HuH-7.5 (cell line): ENCODE measurements at regions not wholly inside any gene's neighbourhood (a gene's known extent, or its start where the extent isn't known, plus 50 kb on each side); places are given as distances from the start of the nearest gene placed in this dataset.
"Not testable (repeated sequence)": the region's sequence is repeated elsewhere in the genome, so short reads cannot be mapped to it uniquely, and the experiment has no call there.

Source experiments
- DNase-seq: peaks from one replicate; pipeline ENCODE4 v3.0.0; 2011; ENCODE audit warnings: low spot score

DNA sequence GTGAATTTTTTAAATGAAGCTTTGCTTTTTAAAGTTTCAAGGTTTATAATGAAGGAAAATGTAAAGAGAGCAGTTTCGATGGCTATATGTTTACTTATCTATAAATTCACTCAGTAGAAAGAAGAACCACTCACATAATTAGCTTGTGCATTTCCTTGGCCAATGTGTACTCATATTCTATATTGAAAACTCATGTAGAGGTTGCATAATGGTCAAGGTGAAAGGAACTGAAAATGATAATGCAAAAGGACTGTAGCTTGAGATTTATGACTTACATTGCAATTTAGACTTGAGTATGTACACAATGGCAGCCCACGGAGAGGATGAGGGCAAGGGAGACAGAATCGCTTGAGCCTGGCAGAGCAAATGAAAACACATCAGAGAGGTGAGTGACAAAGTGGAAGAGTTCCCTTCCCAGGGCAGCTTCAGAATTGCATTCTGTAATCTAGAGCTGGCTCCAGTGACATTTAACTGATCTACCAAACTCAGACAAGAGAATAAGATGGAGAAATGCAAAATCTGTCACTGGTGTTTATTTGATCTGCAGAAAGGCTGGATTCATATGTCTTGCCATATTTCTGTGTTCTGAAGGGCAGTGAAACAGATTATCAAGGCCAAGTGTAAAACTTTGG lies 191.8 kb downstream of the TMEM200A start:
- no peak for DNase-seq

DNA sequence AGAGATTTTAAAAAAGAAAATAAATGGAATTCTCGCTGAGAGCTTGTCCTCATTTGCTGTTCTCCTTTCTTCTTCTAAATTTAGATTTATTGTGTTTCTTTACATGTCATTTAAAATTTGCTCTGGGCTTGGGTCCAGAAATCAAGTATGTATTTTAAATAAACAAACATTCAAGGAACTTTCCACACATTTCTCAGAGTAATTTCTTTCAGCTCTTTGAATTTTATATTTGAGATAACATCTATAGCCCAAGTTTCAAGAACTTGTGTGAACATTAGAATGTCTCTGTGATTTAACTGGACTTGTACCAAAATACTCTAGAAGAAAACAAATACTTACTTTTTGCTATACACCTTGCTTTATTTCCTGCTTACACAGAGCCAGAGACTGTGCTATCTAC lies 192.3 kb downstream of the TMEM200A start:
- DNase-seq, result no peak

DNA sequence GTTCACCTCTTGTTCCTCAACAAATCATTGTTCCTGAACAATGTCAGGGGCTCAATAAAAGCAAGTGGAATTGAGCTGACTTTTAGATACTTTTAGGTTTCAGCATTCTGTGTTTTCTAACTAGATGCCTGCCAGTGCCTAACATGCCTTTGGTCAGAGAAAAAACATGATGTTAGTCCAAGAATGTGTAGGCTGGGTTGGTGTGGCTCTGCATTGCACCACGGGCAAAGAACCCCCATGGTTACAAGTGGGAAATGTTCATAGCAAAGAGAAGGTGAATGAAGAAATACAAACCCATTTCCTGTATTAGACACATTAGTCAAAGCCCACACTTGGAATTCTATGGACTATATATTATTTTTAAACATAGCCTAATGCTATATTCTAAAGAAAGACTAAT lies 193.3 kb downstream of the TMEM200A start:
- no peak for DNase-seq

DNA sequence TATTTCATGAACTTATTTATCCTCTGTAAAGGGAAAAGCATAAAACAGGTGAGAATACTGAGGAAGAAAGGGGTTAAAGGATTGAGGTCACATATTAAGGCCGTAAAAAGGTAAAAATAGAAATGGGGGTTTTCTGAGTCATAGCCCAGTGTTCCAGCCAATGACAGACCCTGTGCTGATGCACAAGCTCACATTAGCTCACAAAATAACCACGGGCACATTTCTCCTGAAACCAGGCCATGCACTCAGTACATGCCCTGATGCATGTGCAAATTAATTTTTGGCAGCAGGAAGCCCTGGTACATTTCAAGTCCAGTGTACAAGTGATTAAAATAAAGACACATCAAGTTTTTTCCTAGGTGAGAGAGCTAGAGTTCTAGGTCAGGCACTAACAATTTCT lies 194.4 kb downstream of the TMEM200A start:
- DNase-seq, result no peak

DNA sequence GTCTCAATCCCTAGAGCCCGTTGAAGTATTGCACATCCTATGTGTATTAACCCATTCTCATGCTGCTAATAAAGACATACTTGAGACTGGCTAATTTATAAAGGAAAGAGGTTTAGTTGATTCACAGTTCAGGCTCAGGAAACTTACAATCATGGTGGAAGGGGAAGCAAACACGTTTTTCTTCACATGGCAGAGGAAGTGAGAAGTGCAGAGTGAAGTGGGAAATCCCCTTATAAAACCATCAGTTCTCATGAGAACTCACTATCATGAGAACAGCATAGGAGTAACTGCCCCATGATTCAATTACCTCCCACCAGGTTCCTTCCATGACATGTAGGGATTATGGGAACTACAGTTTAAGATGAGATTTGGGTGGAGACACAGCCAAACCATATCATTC lies 195.3 kb downstream of the TMEM200A start:
- DNase-seq, result not testable (repeated sequence)

DNA sequence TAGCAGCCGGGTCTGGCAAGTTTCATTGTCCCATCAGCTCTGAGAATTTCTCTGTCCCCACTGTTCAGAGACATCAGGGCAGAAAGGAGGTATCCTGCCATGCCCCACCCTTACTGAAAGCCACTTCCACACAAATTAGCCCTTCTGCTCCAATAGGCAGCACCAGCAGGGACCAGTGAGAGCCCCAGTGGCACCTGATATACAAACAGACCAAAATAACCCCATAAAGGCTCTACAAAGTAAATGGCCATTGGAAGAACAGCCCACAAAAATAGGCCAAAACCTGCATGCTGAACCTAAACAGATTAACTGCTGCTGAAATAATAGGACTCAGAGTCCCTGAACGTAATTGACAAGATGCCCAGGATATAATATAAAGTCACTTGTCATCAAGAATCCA lies 199.9 kb downstream of the TMEM200A start:
- DNase-seq, result no peak

DNA sequence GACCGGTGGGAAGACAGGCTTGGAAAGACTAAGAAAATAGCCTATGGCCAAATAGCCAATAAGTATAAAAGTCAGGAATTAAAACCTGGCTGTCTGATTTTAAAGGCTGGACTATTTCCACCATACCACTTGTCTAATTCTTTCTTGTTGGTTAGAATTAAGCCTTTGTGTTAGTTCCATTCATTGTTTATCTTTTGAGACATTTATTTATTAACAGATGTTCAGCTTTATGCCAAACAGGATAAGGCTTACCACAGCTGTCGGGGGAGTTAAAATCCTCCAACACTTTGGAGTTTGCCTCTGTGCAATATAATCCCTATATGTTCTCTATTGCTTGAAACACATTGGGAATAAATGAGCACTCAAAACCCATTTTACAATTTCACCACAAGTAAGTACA lies 208.3 kb downstream of the TMEM200A start:
- DNase-seq, result no peak

DNA sequence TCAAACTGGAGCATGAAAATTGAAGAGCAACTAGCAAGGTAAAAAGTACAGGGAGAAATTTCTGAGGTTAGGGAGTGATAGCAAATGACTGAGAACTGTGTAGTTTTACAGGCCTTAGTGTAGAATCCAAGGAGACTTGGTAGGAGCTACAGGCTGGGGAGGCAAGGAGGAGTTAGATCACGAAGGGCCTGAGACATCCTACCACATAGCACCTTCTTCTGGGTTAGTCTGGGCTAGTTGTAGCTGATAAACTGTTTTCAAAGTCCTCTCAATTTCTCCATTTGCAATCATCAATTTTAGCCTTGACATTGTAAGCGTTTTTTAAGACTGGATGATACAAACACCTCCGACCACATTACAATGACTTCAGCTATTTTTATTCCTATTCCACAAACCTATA lies 209.7 kb downstream of the TMEM200A start:
- no peak for DNase-seq

DNA sequence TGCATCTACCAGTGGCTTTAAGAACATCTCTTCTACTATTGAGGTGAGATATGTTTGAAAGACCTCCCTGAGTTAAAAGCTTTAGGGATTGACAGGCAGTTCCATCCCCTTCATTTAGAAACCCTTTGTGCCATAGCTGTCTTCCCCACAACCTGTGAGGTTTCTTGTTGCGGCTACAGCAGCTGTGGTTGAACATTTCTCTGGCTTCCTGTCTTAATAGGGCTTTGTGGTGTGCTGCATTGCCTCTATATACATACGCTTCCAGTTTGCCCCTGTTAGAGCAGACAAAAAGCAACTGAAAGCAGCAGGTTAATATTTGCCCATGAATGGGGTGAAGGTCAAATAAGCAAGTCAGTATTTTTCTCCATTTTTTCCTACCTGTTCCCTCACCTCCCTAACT lies 210.2 kb downstream of the TMEM200A start:
- no peak for DNase-seq

DNA sequence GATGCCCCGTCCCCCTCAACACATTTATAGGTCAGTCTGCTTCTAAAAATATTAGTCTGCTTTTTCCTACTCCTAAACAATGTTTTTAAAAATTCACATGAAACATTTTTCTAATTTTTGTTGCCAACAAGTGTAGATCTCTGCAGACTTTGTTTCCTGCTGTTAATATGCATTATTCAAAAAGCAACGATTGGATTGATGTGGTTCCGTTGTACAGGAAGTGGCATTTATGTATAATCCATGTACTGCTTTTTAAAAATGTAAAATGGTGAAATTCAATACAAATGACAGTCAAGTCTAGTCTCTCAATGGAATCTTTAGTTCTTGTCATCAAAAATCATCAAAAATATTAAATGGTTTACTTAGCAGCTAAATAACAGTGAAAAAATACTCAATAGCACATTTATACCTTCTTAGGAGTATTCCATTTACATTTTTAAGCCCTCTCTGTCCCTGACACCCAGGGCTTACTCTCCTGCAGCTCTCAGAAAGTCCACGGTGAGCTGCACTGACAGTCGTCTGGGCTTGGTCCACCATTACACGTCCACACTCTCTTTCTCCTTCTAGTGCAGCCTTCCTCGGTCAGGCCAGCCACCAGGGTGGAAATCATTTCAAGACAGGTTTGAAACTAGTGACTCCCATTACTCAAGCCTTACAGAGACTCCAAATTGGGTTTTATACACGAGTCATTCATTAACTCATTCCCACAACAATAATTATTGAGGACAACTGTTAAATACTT lies 211.5 kb downstream of the TMEM200A start:
- no peak for DNase-seq

DNA sequence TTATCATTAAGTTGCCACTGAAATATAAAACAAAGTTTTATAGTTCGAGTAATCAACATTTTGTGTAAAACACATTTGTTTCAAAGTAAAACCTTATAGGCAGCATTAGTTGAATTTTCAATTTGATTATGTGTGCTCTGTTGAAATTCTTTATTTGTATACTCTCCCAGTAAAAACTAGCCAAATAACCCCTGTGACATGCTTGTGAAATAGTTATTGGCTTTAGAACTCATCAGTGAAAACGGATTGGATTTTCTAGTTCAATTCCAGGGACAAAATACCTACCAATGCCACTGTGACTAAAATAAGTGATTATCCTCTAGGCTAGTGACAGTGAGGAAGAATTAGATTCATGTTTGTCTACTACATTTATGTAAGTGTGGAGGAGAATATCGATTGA lies 212.9 kb downstream of the TMEM200A start:
- DNase-seq, result no peak

DNA sequence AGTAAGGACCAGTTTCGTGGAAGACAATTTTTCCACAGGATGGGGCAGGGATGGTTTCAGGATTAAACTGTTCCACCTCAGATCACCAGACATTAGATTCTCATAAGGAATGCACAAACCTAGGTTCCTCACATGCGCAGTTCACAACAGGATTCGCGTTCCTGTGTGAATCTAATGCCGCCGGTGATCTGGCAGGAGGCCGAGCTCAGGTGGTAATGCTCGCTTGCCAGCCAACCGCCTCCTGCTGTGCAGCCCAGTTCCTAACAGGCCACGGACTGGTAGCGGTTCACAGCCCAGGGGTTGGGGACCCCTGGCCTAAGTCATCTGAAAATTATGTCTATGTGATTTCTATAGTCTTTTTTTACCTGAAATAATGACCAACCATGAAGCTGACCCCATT lies 217.5 kb downstream of the TMEM200A start:
- no peak for DNase-seq

DNA sequence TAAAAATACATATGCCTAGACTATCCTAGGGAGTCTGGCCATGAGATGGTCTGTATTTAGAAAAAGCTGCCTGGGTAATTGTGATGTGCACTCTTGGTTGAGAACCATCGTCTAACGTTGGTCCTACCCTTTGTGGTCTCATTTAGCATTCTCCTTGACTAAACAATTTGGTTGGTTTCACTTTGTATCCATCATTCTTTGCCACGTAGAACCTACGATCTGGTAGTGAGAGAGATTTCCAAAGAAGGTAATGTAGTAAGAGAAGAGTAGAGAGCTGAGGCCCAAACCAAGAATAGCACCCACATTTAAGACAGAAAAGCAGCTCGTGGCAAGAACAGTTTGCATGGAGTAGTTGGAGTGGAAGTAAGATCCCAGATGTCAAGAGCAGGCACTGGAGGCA lies 219.8 kb downstream of the TMEM200A start:
- no peak for DNase-seq

DNA sequence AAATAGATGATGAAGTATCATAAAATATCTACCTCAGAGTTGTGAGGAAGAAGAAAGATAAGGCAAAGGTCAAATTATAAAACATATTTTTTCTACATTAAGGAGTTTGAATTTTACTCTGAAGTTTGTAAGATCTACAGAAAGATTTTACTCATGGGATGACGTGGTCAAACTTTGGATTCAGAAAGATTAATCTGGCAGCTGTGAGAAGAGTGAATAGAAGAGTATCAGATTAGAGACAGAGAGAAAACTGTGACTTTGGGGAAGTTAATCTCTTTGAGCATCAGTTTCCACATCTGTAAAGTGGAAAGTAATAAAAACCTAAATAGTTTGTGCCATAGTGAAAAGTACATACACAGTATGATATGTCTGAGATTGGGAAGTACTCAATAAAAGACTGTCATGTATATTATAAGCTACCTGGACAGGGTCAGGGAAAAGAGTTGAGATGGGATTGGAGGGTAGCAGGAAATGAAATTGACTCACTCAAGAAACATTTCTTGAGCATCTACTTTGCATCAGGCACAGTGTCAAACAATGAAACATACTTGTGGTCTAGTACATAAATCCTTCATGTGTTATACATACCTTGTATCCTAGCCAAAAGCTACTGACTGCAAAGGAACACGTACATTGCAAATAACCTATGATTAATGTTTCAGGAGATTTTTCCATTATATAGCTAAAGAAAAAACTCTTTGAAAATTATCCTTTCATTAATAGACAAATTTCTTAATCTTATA lies 222.1 kb downstream of the TMEM200A start:
- no peak for DNase-seq

DNA sequence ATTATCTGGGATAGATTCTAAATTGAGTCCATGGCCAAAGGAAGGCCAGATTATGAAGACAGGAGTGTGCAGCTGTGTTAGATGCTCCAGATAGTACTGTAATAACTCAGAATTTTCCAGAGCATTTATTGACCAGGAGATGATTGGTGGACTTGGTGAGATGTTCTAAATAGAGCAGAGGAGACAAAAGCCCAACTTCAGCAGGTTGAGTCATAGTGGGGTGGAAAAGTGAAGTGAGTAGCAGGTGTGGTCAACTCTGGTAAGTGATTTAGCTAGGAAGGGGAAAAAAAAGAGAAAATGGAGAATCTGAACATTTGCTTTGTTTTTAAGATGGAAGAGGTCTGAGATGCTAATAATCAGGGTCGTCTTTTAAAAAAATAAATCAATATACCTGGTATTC lies 227.4 kb downstream of the TMEM200A start:
- no peak for DNase-seq

DNA sequence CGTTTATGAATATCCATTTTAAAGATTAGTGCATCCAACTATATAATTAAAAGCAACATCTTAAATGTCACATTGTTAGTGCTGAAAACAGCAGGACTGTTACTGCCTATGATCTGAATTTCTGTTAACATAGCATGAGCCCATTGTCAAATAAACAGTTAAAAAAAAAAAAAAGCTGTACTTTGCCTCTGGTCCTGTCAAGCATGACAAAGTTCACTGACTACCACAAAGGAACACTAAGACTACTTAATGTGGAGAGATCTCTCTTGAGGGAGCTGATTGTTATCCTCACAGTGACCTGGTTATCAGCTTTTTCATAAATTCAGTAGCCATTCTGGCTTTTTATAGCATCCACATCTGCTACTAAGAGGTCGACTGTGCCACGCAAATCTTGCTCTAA lies 228.1 kb downstream of the TMEM200A start:
- no peak for DNase-seq

DNA sequence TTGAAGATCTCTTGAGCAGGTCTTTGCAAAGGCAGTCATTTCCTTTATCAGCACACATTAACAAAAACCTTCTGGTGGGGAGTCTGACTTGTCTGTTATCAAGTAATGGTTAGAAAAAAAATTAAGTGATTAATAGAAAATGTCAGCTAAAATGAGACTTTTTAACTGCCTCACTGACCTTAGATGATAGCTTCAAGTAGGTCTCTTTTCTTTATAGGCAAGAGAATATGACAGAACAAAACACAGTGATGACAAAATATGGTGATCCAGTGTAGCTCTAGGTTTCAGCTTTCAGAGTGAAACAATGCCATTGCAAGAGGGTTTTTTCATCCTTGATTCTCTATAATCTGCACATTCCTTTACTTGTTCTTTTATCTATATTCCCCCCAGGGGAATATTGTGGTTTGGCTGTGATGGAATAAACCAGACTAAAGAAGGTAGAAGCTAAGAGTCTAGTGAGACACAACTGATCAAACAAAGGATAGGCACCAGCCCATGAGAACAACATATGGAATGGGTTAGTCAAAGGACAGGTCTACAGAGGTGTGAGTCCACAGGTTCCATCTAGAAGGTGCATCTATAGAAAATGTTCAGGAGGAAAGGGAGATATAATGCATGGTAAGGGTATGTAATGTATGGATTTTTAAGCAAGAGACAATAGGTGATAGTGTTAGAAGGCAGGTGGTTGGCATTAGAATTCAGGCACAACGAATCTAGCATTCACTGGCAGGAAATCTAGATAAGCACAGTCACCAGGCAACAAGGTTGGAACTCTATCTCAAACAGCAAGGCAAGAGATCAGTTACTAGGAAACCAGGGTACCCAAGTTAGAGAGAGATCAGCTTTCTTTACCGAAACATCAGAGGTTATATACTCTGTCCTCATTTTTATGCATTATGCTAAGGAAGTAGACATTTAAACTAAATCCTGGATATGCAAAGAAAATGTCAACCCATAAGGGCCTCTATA lies 228.9 kb upstream of the SMLR1 start:
- DNase-seq, result no peak

DNA sequence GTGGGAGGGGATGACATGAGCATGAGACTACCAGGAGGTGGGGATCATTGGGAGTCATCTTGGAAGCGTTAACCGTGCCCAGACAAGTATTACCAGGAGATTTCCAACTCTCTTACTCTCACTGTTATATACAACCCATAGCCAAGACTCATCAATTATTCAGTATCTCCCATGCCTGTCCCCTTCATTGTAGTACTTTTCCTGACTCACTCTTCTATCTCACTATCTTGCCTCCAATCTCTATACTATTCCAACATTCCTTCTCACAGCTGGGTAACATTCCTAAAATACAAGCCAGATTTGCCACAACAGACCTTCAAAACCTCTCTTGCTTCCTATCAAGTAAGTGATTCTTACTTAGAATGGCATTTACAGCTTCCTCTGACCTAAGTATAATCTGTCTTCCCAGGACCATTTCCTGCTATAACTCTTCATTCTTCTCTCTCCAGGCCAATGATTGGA lies 226.3 kb upstream of the SMLR1 start:
- no peak for DNase-seq

DNA sequence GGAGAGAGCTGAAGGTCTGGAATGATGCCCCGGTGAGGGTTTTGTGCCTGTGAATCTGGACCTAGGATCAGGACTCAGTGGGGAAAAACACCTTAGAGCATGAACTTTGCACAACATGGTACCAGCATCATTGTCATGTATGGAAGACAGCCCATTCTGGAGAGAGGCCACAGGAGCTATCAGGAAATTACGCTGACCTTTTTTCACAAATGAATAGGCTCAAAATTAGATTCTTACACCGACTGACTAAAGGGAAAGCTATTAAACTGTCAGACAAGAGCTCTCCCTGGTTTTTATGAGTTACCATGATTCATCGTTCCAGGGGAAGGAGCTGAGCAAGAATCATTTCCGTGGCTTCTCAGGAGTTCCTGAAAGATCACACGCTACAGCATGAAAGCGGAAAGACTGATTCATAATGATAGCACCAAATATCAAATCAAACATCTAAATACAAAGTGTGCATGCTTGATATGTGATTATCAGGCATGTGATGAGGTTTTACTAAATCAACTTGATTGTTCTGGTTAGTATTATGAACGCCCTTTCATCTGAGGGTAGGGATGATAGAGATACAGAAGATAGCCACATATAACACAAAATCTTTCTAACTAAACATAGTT lies 224.9 kb upstream of the SMLR1 start:
- DNase-seq, result no peak

DNA sequence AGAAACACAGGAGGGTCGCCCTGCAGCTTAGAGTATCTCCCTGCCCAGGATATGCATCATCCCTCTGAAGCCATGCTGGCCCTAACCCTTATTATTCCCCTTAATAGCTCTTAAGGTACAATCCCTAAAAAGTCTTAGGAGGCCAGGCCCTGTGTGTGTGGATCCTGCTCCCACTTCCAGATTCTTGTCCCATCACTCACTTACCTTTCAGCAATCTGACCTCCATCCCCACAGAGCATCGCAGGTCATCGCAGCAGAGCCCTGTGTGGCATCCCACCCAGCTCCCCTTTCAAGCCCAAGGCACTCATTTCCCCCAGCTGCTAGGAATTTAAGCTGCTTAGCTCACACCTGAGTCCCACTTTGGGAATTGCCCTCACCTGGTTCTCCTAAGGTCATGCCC lies 223.8 kb upstream of the SMLR1 start:
- no peak for DNase-seq

DNA sequence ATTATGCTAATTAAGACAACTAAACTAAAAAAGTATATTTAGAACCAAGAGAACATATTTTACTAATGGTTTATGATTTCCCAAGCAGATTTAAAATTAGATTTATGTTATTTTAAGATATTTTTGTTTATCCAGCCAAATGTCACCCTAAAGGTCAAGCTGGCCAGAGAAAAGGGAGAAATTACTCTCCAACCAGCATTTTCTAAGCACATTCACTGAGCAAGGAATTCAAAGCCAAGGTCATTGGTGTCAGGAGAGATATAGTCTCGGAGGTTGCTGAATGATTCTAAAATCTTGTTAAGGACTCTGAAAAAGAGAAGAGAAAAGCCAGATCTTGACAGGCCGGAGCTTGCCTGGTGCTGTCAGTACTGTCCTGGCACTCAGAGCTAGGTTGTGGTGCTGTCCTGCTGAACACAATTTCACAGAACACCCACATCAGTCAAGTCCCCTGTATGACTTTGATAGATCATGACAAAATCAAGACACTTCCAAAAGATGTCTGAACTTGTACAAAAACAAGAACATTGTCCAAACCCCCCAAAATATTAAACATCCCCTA lies 222.3 kb upstream of the SMLR1 start:
- no peak for DNase-seq
